SK-N-MC (cell line): ENCODE measurements at regions not wholly inside any gene's neighbourhood (a gene's known extent, or its start where the extent isn't known, plus 50 kb on each side); places are given as distances from the start of the nearest gene placed in this dataset.

Experiments
- EZH2 ChIP-seq: fragments of 200-600 bp; sonication (generic); IDR thresholded peaks from one replicate; pipeline ENCODE4 v1.6.1; 2017; ENCODE audit warnings: antibody characterized with exemption
- FOXP2 ChIP-seq: optimal IDR thresholded peaks from 2 replicates; pipeline ENCODE3; 2011; ENCODE audit warnings: mild to moderate bottlenecking, moderate library complexity; ENCODE audit not compliant: insufficient read depth; ENCODE audit errors: extremely low read length, control extremely low read depth
- POLR2AphosphoS5 ChIP-seq: IDR thresholded peaks from 2 replicates; pipeline ENCODE4 v1.6.1; 2012; ENCODE audit warnings: mild to moderate bottlenecking, low read depth, low read length, borderline replicate concordance

- no peak for TF ChIP-seq POLR2AphosphoS5
- TF ChIP-seq EZH2, result no peak
- no peak for TF ChIP-seq FOXP2
These were observed 52.6 kb upstream of the TEX264 start for GRCh38 chr3:51618496-51618895.
